HG03025 (cell line): ENCODE measurements at regions not wholly inside any gene's neighbourhood (a gene's known extent, or its start where the extent isn't known, plus 50 kb on each side); places are given as distances from the start of the nearest gene placed in this dataset.
"Not testable (repeated sequence)": the region's sequence is repeated elsewhere in the genome, so short reads cannot be mapped to it uniquely, and the experiment has no call there.

Source experiments
- ATAC-seq: cut with Tn5 transposase; IDR thresholded peaks from one replicate; pipeline ENCODE4 v1.9.1; 2021; ENCODE audit warnings: mild to moderate bottlenecking, moderate library complexity; ENCODE audit not compliant: unreplicated experiment, low FRiP score

DNA sequence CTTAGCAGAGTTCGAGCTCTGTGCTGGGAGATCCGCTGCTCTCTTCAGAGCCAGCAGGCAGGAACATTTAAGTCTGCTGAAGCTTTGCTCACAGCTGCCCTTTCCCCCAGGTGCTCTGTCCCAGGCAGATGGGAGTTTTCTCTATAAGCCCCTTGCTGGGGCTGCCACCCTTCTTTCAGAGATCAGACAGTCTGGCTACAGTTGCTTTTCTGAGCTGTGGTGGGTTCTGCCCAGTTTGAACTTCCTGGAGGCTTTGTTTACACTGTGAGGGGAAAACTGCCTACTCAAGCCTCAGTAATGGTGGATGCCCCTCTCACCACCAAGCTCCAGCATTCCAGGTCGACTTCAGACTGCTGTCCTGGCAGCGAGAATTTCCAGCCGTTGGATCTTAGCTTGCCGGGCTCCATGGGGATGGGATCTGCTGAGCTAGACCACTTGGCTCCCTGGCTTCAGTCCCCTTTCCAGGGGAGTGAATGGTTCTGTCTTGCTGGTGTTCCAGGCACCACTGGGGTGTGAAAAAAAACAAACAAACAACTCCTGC, 222.7 kb downstream of the UTRN start:
- ATAC-seq = not testable (repeated sequence)

DNA sequence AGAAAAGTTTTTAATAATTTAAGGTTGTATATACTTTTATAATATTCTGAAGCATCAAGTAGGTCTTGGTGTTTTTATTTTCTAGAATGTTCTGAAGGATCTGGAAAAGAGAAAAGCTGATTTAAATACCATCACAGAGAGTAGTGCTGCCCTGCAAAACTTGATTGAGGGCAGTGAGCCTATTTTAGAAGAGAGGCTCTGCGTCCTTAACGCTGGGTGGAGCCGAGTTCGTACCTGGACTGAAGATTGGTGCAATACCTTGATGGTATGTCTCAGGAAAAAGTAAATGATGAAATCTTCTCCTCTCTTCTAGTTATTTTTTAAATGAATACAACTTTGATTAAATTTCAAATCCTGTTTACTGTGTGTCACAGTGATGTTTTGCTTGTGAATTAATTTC, 225.7 kb downstream of the UTRN start:
- no peak for ATAC-seq

DNA sequence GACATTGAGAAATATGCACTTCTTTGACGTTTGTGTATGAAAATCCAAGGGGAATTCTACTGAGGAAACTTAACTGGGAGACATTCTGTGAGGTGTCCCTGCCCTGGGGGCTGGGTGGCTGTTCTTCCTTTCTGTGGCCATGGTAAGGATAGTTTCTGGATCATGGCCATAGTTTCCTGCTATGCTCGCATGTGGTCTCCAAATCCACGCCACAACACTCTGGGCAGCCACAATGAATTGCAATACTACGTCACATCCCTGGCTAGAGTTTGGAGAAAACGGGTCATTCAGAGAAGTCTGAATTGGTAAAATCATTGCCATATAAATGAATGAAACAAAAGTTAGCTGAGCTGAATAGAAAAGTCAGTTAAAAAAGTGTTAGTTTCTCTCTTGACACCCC, 230.6 kb downstream of the UTRN start:
- ATAC-seq = no peak

DNA sequence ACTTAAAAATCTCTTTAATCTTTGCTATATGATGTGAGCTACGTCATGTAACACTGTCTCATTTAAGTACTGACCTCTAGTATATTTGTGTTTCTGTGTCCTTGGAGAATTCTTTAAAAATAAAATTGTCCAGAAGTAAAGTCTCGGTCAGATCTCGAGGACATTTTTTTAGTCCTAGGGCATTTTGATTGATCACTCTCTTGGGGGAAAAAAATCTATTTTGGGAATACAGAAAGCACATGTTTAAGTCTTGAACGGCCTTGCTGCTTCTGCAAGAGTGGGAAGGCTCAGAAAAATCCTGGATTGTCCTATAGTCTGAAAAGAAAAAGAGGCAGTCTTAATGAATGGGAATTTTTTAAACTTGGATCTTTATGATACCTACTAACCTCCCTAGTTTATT, 234.3 kb downstream of the UTRN start:
- no peak for ATAC-seq

DNA sequence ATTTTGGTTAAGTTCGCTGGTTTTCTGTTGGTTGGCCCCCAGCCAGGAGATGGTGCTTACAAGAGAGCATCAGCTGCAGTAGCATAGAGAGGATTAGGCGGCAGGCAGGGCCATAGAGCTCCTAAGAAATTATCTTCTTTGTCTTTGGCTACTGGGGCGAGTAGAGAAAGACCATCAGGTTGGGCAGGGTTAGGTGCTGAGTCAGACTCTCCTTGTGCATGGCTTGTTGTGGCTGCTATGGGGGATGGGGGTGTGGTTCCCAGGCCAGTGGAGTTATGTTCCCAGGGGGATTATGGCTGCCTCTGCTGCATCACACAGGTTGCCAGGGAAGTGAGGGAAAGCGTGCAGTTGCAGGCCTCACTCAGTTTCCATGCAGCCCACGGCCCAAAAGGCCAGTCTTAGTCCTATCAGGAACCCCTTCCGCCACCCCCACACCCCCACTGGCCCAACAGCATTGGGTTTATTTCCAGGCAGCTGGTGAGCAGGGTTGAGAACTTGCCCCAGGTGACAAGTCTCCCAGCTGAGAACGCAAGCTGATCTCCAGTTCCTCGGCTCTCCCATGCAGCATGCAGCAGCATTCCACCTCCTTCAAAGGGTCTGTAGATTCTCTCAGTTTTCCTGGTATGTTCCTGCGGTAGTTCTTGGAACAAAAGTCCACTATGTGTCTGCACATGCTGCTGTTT, 243.7 kb downstream of the UTRN start:
- ATAC-seq = no peak

DNA sequence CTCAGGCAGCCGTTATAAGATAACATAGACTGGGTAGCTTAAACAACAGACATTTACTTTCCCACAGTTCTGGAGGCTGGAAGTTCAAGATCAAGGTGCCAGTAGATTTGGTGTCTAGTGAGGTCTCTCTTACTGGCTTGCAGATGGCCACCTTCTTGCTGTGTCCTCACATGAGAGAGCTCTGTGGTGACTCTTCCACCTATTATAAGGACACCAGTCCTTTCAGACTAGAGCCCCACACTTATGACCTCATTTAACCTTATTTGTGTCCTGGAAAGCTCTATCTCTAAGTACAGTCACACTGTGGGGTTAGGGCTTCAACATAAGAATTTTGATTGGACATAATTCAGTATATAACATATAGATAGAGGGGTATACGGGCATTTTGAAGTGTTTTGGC, 245.0 kb downstream of the UTRN start:
- ATAC-seq = no peak

DNA sequence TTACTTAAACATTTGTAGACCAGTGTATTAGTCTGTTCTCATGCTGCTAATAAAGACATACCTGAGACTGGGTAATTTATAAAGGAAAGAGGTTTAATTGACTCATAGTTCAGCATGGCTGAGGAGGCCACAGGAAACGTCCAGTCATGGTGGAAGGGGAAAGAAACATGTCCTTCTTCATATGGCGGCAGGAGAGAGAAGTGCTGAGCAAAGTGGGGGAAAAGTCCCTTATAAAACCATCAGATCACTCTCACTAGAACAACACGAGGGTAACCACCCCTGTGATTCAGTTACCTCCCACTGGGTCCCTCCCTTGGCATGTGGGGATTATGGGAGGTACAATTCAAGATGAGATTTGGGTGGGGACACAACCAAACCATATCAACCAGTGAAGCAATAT, 247.1 kb downstream of the UTRN start:
- not testable (repeated sequence) for ATAC-seq

DNA sequence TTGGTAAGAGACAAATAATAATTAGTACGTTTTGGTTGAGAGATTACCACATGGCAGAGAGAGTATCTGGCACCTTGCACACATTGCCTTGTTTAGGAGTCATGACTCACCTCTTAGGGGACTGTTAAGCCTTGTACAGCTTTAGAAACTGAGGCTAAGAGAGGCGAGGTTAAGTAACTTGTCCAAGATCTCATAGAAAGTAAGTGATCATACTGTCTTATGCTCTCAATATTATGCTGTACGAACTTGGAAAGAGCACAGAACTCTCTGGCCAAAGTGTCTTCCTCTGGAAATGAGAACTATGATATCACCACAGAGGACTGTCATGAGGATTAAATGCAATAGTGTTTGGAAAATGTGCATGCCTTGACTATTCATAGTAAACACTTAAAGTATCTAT, 249.0 kb downstream of the UTRN start:
- ATAC-seq = no peak

DNA sequence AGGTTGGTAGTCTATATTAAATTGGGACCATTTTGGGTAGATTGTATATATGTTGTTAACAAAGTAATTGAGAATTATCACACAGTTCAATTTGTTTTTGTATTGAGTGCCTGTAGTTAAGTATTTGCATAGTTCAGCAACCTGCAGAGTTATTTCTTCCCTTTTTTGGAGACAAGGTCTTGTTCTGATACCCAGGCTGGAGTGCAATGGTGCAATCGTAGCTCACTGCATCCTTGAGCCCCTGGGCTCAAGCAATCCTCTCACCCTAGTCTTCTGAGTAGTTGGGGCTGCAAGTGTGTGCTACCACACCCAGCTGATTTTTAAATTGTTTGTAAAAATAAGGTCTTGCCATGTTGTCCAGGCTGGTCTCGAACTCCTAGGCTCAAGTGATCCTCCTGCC, 250.5 kb downstream of the UTRN start:
- no peak for ATAC-seq

DNA sequence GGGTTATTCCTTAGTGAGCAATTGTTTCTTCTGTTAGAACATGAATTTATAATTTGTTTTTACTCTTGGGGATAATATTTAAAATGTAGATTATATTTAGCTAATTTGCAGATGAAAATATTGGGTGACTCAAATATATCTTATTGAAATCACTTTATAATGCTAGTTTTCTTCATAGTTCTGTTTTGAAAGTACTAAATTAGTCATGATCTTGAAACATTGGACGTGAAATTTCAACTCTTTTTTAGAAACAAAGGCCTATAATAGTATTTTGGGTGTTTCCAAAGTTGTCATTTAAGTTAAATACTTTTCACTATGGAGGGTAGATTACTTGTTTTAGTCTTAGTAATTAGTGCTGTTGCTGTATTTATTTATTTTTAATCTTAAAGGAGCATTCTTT, 250.9 kb downstream of the UTRN start:
- ATAC-seq = no peak

DNA sequence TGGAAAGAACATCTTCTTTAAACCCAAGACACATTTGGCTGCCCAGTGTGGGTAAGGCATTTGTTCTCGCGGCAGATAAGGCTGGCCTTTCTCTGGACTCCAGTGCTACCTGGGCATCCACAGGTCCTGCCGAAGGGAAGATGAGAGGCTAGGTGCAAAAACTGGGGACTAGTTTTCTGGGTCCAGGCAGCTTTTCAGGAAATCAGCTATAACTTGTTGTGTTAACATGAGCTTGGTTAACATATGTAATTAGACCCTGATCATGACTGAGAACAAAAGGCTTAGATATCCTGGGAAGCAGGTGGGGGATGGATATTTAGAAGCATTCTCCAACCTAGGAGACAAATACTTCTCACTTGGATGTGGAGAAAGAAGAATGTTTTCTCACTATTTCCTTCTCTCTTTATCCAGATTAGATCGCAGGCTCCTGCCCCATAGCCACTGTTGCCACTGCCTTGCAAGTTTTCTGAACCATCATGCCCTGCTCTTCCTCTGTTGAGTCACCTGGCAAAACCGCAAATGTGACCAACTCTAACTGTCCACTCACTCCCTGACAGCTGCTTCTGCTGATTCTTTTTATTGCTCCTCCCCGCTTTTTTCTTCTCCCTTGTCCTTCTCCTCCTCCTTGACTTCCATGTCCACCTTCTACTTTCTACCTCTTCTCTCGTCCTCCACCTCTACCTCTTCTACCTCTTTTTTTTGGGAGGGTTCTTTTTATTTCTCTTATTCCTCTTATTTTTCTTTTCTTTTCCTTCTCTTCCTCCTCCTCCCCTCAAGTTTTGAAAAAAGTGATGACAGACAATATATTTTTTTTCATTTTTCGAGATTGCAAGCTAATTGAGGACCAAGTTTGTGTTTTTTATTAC, 258.1 kb downstream of the UTRN start:
- no peak for ATAC-seq

DNA sequence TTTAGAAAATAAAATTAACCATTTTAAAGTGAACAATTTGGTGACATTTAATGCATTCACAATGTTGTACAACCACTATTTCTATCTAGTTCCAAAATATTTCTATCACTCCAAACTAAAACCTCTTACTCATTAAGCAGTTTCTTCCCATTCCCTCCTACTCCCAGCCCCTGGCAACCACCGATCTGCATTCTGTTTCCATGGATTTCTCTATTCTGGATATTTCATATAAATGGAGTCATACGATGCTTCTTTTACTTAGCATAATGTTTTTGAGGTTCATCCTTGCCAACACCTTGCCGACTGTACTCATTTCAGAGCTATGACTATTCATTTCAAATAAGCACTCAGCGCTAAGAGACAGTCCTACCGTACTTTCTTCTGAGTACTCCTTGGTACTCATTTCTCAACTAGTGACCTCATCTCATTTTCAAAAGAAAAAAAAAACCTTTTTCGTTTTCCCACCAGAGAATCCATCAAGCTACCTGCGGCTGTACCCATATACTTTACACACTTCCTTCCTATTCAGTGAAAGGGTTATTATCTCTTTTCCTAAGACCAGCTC, 259.2 kb downstream of the UTRN start:
- no peak for ATAC-seq

DNA sequence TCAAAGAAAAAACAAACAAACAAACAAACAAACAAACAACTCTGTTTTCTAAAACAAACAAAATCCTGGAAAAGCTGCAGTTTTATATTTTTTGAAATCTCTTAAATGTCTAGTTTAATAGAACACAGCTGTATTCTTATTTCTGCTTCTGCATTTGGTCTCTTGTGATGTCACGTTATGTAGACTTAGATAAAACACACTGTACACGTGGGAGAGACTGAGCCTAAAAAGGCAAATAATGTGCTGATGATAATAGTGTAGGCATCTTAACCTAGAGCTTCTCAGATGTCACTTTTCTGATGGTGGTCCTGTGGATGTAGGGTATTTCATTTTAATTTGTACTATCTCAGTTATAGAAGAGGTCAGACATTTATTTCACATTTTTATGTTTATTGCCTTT, 261.7 kb downstream of the UTRN start:
- no peak for ATAC-seq

DNA sequence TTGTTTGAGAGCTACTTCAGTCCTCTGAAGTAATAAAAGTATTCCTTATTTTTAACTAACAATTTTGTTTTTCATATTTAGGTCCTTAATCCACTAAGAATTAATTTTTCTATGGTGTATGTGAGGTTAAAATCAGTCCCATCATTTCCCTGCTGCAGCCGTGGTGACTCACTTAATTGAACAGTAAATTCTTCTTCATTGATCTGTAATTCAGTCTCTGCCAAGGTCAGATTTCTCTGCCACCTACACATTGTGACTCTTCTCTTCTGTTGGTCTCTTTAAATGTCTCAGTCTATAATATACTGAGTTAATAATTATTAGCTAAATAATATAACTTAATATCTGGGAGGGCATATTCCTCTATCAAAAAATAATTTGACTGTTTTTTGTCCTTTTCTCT, 262.3 kb downstream of the UTRN start:
- ATAC-seq = no peak

DNA sequence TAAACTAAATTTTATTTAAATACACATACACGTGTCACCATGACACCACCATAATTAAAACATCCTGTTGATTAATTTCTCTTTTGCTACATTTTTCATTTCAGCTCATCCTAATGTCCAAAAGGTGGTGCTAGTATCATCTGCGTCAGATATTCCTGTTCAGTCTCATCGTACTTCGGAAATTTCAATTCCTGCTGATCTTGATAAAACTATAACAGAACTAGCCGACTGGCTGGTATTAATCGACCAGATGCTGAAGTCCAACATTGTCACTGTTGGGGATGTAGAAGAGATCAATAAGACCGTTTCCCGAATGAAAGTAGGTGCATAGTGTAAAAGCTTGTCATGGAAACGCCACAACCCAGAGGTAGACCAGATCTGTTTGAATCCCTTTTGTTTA, 263.4 kb downstream of the UTRN start:
- ATAC-seq = no peak

DNA sequence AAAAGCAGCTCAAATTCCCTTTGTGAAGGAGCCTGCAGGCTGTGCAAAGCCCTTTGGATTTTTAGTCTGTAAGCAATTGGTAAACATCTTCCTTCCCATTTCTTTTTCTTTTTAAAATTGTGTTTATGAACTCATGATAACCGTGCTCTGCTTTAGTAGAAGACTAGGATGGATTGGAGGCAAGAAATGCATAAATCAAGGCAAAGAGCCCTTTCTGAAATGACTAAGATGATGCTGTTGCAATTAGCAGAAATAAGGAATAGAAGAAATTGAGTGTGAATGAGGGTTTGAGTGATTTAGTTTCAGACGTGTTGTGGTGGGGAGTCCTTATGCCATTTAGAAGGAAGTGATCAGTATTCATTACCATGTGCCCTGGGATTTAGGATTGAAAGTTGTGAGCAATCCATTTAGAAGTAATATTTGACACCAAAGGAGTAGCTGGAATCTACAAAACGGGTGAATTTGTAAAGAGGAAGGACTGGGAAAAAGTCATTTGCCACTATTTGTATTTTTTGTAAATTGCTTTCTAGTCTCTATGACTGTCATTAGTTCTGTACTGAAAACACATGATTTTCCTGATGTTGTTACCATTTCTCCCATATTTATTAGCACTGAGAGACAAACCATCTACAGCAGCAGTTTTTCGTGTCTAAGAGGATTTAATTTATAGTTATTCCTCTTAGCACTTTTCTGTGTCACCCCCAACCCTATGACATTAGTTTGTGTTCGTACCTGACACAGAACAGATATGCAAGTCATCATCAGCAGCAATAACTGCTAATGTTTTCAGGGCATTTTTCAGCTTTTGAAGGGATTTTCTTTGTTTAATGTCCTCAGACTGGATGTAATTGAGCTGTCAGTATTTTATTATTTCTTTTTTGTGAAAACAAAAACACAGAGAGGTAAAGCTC, 265.0 kb downstream of the UTRN start:
- no peak for ATAC-seq

DNA sequence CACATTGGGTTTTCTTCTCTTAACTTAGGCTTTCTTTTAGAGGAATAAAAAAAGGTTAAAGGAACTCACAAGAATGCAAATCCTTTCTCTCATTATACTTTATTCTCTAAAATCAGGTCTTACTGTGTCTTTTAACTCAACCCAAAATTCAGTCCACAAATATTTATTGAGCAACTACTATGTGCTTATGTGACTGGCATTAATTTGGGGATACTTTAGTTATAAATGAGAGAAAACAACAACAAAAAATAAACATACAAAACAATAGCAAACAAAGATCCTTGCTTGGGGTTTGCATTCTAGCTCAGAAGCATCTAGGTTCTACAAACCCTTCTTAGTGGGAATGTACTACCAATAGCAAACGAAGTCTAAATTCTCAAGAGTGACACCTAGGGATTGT, 266.2 kb downstream of the UTRN start:
- no peak for ATAC-seq

DNA sequence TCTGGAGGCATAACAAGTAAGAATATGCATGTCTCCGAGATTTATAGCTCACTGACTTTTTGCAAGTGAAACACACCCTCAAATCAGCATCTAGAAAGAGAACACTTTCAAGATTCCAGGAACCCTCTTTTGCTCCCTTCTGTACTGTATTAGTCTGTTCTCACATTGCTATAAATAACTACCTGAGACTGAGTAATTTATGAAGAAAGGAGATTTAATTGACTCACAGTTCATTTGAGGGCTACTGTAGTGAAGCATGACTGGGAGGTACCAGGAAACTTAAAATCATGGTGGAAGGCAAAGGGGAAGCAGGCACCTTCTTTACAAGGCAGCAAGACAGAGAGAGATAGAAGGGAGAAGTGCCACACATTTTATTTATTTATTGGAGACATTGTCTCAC, 269.9 kb downstream of the UTRN start:
- no peak for ATAC-seq

DNA sequence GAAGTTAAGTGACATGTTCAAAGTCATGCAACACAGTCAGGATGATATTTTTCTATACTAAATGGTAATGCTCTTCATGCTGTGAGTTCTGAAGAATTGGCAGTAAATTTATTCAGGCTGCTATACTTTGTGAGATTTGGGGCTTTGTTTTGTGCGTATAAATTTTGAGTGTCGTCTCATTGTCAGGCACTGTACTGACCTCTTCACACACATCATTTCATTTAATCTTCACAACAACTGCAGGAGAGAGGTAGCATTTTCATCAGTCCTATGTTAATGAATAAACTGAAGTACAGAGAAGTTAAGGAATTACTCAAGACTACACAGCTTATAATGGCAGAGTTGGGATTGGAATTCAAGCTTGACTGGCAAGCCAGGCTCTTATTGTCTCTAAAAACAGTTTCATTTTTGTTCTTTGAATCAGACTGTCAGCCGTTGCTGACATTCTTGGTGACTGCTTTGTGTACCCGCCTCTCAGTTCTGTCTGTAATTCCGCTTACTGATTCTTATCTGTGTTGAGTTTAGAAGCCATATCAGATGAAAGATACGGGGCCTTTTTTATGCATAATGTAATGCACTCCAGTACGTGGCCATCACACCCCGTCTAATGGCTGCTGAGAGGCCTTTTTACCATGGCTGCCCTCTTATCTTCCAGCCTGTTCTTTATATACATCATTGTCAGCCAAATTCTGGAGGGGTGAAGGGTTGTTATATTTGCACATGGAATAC, 274.9 kb downstream of the UTRN start:
- ATAC-seq = no peak
